ENCODE measurements at regions not wholly inside any gene's neighbourhood (a gene's known extent, or its start where the extent isn't known, plus 50 kb on each side); places are given as distances from the start of the nearest gene placed in this dataset.

GRCh38 chr4:58665649-58666048 is 1555.5 kb upstream of the IGFBP7 start:
- H3K36me3 ChIP-seq (ENCODE audit: insufficient read depth, low read length) = no peaks in the 10 kb centered on the region
- H3K4me3 ChIP-seq (ENCODE audit: low read depth, low read length, poor library complexity, severe bottlenecking) = no peak overlapping the region

GRCh38 chr4:58658701-58659100 is 1548.5 kb upstream of the IGFBP7 start:
- Histone ChIP-seq H3K27ac (ENCODE audit: low read depth, low read length, poor library complexity, severe bottlenecking) (no peak overlapping the region), H3K36me3 (ENCODE audit: insufficient read depth, low read length) (no peaks in the 10 kb centered on the region), H3K27me3 (ENCODE audit: insufficient read depth, low read length) (no peaks in the 10 kb centered on the region), H3K4me3 (ENCODE audit: low read depth, low read length, poor library complexity, severe bottlenecking) (no peak overlapping the region), H3K9me2 (ENCODE audit: low read depth, low read length) (no peaks in the 10 kb centered on the region), H4K20me1 (ENCODE audit: insufficient read depth, low read length) (no peaks in the 10 kb centered on the region), H2AFZ (ENCODE audit: low read length) (no peak overlapping the region), H3F3A (ENCODE audit: insufficient read depth, low read length) (no peaks in the 10 kb centered on the region), H3K9ac (ENCODE audit: low read length) (no peak overlapping the region), H3K79me2 (ENCODE audit: insufficient read depth, low read length) (no peaks in the 10 kb centered on the region), H3K9me3 (ENCODE audit: low read length) (no peaks in the 10 kb centered on the region), H3K4me2 (ENCODE audit: low read length) (no peak overlapping the region), H3K4me1 (ENCODE audit: insufficient read depth, low read length, severe bottlenecking) (no peaks in the 10 kb centered on the region)
- TF ChIP-seq EZH2 (IDR thresholded peaks at IDR 0.05; ENCODE audit: borderline replicate concordance, low read length) (no peak), CTCF (IDR thresholded peaks at IDR 0.05; ENCODE audit: low read length) (no peak)

More at GRCh38 chr4:58665649-58666048, 1555.5 kb upstream of the IGFBP7 start:
- H3K27me3 ChIP-seq (ENCODE audit: insufficient read depth, low read length) = no peaks in the 10 kb centered on the region
- H3K79me2 ChIP-seq (ENCODE audit: insufficient read depth, low read length) = no peaks in the 10 kb centered on the region
- no peak overlapping the region for H3K4me2 ChIP-seq (ENCODE audit: low read length)
- H3K9me3 ChIP-seq (ENCODE audit: low read length) = no peaks in the 10 kb centered on the region
- H3K4me1 ChIP-seq (ENCODE audit: insufficient read depth, low read length, severe bottlenecking) = no peaks in the 10 kb centered on the region
- H3K9ac ChIP-seq (ENCODE audit: low read length) = no peak overlapping the region
- no peaks in the 10 kb centered on the region for H3F3A ChIP-seq (ENCODE audit: insufficient read depth, low read length)
- H2AFZ ChIP-seq (ENCODE audit: low read length) = no peak overlapping the region
- TF ChIP-seq CTCF (IDR thresholded peaks at IDR 0.05; ENCODE audit: low read length) = no peak
- no peak for TF ChIP-seq EZH2 (IDR thresholded peaks at IDR 0.05; ENCODE audit: borderline replicate concordance, low read length)
- no peaks in the 10 kb centered on the region for H4K20me1 ChIP-seq (ENCODE audit: insufficient read depth, low read length)
- H3K9me2 ChIP-seq (ENCODE audit: low read depth, low read length) = no peaks in the 10 kb centered on the region
- no peak overlapping the region for H3K27ac ChIP-seq (ENCODE audit: low read depth, low read length, poor library complexity, severe bottlenecking)

GRCh38 chr4:58653251-58653650 is 1543.1 kb upstream of the IGFBP7 start:
- no peaks in the 10 kb centered on the region for H3K9me3 ChIP-seq (ENCODE audit: low read length)
- no peaks in the 10 kb centered on the region for H3F3A ChIP-seq (ENCODE audit: insufficient read depth, low read length)
- no peak overlapping the region for H3K4me2 ChIP-seq (ENCODE audit: low read length)
- no peaks in the 10 kb centered on the region for H3K79me2 ChIP-seq (ENCODE audit: insufficient read depth, low read length)
- no peaks in the 10 kb centered on the region for H3K27me3 ChIP-seq (ENCODE audit: insufficient read depth, low read length)
- TF ChIP-seq EZH2 (IDR thresholded peaks at IDR 0.05; ENCODE audit: borderline replicate concordance, low read length) (no peak), CTCF (IDR thresholded peaks at IDR 0.05; ENCODE audit: low read length) (no peak)
- H3K27ac ChIP-seq (ENCODE audit: low read depth, low read length, poor library complexity, severe bottlenecking) = no peak overlapping the region
- no peaks in the 10 kb centered on the region for H4K20me1 ChIP-seq (ENCODE audit: insufficient read depth, low read length)
- H3K4me3 ChIP-seq (ENCODE audit: low read depth, low read length, poor library complexity, severe bottlenecking) = no peak overlapping the region
- H3K9ac ChIP-seq (ENCODE audit: low read length) = no peak overlapping the region
- no peaks in the 10 kb centered on the region for H3K36me3 ChIP-seq (ENCODE audit: insufficient read depth, low read length)
- H3K9me2 ChIP-seq (ENCODE audit: low read depth, low read length) = no peaks in the 10 kb centered on the region
- H2AFZ ChIP-seq (ENCODE audit: low read length) = no peak overlapping the region
- no peaks in the 10 kb centered on the region for H3K4me1 ChIP-seq (ENCODE audit: insufficient read depth, low read length, severe bottlenecking)

All from OCI-LY1 (cell line).